NCI-H345 treated with DMSO at 0.1 percent for 48 hours (cell line): ENCODE measurements at regions not wholly inside any gene's neighbourhood (a gene's known extent, or its start where the extent isn't known, plus 50 kb on each side); places are given as distances from the start of the nearest gene placed in this dataset.
"Not testable (repeated sequence)": the region's sequence is repeated elsewhere in the genome, so short reads cannot be mapped to it uniquely, and the experiment has no call there.

Source experiments
- DNase-seq: peaks from one replicate; lab custom pipeline; 2025; ENCODE audit not compliant: unreplicated experiment; lab: John Stamatoyannopoulos, UW

DNA sequence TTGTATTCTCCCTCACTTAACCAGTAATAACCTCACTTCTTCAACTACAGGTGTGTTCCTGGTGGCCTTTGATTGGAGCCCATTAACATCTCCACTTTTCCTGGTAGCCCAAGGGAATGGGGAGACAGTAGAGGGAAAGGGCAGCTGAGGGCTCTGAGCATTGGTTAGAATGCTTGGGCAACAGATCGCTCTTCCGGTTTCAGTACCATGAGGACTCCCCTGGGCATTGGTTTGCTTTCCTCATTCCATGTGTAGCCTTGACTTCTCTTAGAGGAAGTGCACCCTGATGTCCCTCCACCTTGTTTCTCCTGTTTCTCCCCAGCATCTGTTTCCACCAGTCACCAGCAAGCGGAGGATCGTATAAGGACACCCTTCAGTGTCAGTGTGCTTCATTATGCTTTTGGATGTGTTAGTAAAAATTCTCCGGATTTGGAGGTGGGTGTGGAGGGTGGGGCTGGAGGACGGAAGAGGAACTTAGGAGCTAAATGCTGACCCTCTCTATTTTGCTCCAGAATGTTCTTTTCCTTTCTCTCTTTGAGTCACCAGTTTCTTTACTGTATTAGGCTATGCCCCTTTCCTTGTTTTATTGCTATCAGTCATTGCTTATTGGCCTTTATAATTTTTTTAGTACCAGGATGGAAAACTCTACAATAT, 50.6 kb upstream of the ZNG1B start:
- not testable (repeated sequence) for DNase-seq

DNA sequence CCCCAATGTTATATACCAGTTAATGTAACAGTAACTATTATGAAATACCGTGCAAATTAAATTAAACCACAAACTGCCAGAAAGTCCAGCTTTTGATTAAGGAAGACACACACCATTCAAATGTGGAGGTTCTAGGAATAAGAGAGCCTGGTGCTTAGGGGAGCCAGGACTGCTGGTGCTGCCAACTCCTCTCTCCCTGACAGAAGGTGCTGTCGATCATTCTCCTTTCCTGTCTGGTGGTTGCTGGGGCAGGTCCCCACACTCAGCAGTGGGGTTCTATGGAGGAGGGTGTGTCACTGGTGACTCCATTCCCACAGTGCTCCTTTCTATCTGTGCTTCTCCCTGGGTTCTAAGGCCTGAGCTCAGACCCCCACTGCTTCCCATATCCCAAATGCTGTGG, 57.9 kb upstream of the ZNG1B start:
- DNase-seq, result not testable (repeated sequence)

DNA sequence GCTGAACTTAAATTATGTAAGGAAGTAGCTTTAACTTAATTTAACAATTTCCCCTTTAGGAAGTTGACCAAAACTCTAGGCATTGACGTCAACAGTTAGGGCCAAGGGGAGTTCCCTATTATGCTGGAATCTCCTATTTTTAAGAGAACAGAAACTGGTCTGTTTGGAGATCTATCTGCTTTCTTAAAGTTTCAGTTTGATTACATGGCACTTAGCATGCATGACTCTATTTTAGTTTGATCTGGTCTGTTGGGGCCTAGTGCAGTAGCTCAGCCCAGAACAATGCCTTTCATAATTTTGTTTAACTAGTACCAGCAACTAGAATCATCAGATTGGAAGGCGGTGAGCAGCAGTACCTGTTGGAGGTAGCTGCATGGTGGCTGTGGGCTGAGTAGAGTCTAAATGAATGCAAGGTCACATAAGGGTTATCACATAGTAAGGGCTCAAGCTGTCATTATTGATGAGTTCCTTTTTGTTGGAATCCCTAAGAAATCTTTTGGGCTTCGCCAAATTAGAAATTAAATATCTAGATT, 60.5 kb upstream of the ZNG1B start:
- no peak for DNase-seq

DNA sequence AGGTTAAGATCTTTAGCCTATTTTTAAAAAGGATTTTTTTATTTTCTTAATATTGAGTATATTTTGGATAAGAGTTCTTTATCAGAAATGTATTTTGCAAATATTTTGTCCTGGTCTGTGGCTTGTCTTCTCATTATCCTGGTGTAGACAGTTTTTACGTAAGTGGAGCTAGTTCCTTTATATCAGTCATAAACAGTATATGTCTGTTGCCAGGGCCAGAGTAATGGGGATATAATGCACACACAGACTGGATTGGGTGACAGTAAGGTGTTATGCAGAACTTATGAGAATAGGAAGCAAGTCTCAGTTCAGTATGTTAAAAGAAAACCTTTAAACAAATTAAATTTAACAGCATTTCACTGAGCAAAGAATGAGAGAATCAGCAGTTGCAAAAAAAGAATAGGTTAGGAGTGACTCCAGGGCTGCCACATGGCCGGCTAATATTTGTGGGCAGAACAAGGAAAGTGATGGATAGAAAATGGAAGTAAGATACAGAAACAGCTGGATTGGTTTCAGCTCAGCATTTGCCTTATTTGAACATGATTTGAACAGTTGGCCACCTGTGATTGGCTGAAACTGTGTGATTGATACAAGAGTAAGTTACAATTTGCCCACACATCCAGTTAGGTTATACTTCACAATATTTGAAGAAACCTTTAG, 61.1 kb upstream of the ZNG1B start:
- DNase-seq, result no peak

DNA sequence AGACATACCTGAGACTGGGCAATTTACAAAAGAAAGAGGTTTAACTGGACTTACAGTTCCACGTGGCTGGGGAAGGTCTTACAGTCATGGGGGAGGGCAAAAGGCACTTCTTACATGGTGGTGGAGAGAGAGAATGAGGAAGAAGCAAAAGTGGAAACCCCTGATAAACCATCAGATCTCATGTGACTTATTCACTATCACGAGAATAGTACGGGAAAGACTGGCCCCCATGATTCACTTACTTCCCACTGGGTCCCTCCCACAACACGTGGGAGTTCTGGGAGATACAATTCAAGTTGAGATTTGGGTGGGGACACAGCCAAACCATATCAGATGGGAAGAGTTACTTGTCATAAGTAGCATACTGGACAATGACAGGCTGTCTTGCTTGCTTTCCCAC, 62.6 kb upstream of the ZNG1B start:
- DNase-seq, result not testable (repeated sequence)

DNA sequence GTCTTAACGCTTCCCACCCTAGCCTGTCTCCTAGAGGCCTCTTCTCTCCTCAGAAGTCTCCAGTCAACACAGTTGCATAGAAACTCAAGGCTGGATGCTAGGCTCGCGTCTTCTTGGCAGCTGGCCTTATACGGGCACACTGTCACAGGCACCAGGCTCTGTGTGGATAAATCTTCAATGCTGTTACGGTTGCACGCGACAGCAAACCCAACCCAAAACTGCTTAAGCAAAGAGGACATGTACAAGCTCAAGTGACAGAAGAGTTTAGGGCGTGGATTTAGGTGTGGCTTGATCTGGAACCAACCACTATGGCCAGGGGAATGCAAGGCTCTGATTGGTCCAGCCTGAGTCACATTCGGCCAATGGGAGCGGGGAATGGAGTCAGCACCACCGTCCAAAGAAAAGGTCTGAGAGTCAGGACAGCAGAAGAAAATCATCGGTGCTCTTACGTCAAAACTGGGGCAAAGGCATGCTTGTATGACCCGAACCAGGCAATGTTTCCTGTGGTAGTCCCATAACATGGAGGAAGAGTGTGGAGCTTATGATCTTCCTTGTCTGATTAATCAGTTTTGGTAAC, 65.1 kb upstream of the ZNG1B start:
- DNase-seq, result not testable (repeated sequence)

DNA sequence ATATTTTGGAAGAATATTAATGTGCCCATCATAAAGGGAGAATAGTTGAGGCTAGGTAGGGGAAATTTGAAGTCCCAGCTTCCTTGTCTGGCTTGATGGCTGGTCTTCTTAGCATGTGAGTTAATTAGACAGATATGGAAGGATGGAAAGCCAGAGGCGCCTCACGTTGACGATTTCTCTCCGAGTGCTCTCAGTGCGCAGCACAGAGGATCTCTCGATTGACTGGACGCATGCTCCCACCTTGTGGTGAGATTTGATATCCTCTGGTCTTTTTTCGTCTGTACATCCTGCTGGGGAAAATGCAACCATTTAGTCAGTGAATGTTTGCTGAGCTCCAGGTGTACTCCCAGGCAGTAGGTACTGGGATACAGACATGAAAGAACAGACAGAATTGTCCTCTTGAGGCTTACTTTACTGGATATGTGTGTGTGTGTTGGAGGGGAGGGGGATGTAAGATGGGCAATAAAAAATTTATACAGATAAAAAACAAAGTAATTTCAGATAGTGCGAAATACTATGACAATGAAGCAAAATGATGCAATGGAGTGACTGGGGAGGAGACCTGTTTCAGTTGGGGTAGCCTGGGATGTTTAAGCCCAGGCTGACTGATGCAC, 66.9 kb upstream of the ZNG1B start:
- DNase-seq, result no peak

DNA sequence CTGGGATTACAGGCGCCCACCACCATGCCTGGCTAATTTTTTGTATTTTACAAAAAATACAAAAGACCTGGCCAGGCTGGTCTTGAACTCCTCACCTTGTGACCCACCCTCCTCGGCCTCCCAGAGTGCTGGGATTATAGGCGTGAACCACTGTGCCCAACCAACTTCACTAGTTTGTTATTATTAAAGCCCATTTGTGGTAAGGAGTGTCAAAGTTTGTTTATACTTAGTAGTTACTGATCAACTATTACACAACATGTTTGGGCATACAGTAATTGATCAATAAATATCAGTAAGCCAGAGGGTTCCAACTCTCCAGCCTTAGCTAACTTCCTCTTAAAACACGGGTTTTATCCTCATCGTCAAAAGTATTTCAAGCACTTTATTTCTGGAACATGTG, 67.5 kb upstream of the ZNG1B start:
- DNase-seq, result no peak

DNA sequence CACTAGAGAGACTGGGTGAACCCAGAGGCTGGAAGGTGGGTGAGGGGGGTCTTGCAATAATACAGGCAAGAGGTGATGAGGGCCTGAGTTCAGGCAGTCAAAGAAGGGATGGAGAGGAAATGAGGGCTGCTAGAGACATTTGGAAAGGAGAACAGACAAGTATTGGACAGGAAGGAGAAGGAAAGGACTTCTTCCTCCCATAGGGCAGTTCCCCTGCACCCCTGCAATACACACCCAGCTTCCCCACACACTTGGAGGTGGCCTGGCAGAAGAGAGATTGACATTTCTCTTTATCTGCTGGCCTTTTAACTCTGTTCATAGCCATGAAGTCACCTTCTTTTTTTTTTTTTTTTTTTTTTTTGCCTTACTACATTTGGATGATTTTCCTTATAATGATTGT, 68.9 kb upstream of the ZNG1B start:
- DNase-seq, result not testable (repeated sequence)

DNA sequence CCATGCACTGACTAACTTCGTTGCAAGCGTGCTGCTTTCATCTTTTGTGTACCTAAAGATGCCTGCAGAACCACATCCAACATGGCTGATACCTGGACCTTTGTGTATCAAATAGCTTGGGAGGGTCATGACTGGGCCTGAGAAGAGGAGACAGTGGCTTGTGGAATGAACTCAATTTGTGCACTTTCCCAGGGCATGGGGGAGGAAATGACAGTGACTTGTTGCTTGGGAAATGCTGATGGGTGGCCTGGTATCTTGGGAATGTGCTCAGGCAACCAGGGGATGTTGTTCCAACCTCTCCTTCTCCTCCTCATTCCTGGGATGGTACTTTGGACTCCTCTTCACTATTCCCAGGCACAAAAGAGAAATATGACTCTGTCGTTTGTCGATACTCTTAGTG, 70.7 kb upstream of the ZNG1B start:
- not testable (repeated sequence) for DNase-seq

DNA sequence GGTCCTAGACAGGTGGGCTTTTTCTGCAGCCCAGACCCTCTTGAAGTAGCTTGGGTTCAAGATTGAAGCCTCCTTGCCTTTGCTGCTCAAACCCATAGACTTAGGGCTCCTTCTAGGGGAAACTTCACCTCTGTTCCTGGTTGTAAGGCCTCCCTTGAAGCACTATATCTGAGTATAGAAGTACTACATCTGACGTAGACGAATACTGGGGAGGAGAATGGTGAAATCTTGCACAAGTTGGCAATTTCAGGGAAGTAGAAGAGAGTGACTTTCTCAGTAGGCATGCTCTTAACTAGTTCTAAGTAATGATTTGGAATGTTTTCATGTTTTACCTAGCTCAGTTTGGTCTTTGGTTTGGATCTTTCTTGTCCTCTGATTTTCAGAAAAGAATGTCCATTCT, 71.7 kb upstream of the ZNG1B start:
- DNase-seq, result not testable (repeated sequence)

DNA sequence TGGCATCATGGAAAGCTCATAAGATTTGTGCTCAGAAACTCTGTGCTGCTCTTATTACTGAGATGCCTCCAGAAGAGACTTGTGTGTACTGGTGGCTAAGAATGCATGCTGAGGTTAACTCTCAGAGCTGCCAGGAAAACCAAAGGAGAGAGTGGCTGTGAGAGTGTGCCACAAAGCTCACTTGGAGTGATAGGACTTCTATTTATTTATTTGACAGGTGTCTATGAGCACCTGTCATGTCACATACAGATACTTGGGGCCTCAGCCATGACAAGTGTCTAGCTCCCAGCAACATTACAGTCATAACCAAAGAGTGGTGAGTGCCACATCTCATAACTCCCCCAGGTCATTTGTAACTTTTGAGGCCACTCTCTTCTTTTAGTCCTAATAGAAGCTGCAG, 72.2 kb upstream of the ZNG1B start:
- not testable (repeated sequence) for DNase-seq

DNA sequence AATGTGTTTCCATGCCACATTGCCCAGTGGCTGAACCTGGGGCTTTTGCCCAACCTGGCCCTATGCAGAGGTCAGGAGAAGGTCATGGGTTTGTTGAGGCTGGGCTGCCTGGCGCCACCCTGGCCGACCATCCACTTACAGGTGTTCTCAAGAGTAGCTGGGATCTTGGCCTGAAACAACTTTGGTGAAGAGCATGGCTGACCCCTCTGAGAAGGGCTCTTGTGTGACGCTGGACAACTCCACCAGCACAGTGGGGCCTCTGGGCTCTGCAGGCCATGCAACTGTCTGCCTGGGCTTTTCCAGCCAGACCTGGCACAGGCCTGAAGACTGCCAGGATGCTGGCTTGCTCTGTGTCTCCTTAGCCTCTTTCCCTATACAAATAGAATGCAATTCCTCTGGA, 76.4 kb upstream of the ZNG1B start:
- no peak for DNase-seq

DNA sequence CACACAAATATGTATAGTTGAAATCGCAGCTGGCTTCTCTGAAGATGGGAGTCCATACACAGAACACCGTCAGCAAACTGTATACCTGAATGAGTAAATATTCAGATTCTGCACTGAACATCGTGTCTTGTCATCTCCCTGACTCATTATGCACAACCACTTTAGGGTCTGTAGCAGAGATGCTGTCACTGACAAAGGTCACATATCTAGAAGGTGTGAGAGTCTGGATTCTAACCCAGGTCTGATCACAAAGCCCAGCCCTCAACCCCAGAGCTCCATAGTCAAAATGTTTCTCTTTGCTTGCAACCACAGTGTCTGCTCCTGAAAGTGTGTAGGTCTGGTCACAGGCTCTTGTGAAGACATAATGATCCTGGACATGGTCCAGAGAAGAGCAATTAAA, 78.3 kb upstream of the PAX8 start:
- no peak for DNase-seq

DNA sequence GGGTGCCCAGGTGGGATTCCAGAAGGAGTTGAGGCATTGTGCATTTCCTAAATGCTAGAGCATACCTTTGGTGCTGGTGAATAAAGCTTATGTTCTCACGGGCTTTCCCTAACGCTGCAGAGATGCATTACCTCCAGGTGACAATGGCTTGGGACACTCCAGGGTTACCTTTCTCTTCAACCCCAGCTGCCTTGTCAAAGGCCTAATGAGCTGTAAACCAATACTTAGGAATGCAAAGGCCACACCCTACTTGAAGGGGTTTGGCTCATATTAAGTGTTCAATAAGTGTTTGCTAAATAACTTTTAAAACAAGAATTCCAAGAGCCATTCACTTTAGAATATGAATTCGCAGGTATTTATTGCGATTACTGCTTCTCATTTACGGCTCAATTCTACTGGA, 77.6 kb upstream of the PAX8 start:
- DNase-seq, result not testable (repeated sequence)

DNA sequence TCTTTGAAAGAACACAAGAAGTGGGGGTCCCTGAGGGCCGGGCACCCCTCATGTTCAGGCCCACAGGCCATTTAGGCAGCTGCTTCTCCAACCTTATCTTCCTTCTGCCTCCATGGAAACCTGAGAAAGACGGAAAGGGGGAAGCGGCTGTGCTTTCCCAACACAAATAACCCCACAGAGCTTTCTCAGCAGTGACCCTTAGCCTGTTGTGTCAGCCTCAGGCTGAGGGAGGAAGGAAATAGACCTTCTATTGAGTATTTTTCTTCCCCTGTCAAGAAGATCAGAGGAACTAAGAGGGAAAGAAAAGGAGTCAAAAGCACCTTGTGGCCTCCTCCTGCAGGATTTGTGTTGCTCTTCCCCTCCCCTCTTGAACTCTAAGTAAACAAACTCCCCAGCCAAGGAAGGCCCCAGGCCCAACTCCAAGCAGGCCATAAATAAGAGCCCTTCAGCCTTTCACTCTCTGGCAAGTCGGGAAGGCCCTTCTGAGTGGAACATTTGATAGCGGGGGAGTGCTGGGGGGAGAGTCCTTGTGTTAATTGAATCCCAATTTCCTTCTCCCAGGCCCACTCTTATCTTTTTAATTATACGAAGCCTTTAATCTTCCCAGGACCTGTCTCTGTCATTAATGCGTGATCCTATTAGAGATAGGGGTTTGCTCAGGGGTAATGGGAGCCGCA, 76.8 kb upstream of the PAX8 start:
- DNase-seq, result not testable (repeated sequence)

DNA sequence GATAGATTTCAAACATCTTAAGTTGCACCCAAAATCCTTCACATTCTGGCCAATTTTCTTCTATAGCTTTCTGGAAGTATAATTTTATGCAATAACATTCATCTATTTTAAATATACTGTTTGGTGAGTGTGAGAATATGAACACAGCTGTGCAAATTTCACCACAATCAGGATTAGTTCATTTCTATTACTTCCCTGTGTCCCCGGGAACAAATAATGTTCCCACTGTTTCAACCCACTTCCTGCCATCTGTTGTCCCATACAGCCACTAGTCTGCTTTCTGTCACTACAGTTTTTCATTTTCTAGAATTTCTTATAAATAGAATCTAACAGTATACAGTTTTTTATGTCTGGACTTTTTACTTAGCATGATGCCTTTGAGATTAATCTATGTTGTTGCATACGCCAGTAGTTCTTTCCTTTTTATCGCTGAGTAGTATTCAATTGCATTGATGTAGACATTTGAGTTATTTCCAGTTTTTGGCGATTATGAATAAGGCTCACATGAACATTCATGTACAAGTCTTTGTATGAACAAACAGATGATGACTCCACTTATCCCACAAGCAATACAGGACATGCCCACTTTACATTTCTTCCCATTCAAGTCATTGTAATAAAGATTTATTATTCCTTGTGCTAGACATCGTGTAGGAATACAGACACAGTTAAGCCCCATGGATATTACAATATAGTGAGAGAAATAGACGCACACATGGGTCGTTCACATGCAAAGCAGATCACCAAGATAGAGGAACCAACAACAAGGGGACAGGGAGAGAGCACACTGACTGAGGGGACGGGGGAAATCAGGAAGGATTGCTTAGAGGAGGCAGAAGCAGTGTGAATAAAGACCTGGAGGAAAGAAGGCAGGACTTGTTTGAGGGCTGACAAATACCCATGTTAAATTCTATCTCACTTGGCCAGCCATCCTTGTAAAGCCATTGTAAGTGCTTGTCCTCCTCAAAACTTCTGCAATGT, 72.9 kb upstream of the PAX8 start:
- no peak for DNase-seq

DNA sequence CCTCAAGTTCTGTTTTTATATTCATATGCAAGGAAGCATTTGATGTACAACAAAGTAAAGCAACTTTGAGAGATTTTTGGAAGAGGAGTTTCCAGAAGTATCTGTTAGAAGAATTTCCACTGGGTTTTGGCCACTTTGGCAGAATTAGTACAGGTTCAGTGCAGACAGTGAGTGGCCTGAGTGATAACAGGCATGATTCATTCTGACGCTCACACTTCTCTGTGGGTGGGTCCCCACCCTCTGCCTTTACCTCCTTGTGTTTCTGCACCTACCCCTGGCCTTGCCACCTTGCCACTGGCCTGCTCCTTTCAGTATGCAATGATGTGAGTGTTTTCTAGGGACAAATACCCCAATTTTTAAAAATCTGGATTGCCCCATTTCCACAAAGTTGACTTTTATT, 65.1 kb upstream of the PAX8 start:
- not testable (repeated sequence) for DNase-seq

DNA sequence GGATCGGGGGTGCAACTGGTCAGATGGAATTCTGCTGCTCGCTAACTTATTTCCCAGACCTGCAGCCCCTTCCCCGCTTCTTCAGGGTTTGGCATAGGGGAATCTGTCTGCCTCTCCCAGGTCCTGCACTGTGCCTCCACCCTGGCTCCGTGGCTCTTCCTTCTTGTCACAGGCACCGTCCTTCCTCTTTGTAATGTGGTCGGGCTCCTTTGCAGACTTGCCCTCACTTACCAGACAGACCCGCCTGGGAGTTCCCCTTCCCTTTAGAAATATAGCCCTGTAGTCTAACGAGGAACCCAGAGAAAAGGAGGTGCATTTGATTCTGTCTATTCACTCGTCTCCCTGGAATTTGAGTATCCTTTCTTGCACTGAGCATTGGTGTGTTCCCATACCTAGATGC, 63.9 kb upstream of the PAX8 start:
- no peak for DNase-seq

DNA sequence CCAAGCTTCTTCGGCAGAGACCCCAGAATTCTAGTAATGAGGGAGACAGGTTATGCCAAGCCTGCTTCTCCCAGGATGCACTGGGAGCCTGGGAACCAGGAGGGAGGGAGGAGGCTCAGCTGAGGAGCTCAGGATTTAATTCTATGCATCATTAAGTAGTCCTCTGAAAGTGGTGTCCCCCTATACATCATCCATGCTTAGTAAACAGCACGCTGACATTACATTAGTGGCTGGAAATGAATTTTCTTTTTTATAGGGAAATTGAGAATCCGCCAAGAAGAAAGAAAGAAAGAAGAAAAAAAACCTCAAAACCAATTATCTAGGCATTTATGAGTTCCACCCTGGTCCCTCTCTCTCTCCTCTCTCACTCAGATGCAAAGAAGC, 63.1 kb upstream of the PAX8 start:
- not testable (repeated sequence) for DNase-seq
